ENCODE measurements at regions not wholly inside any gene's neighbourhood (a gene's known extent, or its start where the extent isn't known, plus 50 kb on each side); places are given as distances from the start of the nearest gene placed in this dataset.
"Not testable (repeated sequence)": the region's sequence is repeated elsewhere in the genome, so short reads cannot be mapped to it uniquely, and the experiment has no call there.

DNA sequence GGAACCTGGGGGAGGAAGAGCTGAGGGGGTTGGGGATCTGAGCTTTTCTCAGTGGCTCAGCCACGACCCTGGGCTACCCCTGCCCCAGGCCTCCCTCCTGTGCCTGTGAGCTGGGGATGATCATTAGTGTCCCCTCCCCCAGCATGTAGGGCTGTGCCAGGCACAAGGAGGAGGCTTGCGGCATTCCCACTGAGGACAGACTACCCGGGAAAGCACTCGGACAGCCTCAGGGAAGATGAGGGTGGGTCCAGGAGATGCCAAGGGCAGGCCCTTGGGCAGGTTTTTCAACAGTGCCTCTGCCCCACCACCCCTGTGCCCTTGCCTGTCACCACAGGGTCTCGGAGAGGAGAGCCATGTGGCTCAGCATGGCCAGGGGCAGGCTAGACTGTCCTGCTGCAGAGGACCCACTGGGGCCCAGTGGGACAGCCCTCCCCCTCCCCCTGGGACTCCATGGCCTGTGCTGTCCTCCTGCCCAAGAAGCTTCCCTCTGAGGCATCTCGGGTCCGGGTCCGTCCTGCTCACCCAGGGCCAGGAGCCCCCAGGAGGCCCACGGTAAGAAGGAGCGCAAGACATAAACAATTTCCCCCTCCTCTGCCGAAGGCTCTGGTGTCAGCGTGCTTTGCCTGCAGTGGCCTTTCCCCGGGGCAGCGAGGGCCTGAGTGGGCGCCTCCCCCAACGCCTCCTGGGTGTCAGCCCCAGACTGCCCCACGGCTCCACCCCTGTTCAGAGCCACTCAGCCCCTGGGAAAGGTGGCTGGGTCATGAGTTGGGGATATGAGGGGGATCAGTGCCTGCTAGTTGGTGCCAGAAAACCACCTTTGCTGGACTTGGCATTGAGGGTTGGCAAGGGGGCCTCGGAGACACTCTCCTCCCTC, 192.5 kb downstream of the GOLGA6L6 start:
- TF ChIP-seq, protein P1, sequence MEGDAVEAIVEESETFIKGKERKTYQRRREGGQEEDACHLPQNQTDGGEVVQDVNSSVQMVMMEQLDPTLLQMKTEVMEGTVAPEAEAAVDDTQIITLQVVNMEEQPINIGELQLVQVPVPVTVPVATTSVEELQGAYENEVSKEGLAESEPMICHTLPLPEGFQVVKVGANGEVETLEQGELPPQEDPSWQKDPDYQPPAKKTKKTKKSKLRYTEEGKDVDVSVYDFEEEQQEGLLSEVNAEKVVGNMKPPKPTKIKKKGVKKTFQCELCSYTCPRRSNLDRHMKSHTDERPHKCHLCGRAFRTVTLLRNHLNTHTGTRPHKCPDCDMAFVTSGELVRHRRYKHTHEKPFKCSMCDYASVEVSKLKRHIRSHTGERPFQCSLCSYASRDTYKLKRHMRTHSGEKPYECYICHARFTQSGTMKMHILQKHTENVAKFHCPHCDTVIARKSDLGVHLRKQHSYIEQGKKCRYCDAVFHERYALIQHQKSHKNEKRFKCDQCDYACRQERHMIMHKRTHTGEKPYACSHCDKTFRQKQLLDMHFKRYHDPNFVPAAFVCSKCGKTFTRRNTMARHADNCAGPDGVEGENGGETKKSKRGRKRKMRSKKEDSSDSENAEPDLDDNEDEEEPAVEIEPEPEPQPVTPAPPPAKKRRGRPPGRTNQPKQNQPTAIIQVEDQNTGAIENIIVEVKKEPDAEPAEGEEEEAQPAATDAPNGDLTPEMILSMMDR (IDR thresholded peaks at IDR 0.05; ENCODE audit: low read length, missing control alignments), result no peak
- H3K4me3 ChIP-seq (replicated peaks; ENCODE audit: low read depth, low read length), result no peak overlapping the region
- no peak for DNase-seq (ENCODE audit: low read depth)

DNA sequence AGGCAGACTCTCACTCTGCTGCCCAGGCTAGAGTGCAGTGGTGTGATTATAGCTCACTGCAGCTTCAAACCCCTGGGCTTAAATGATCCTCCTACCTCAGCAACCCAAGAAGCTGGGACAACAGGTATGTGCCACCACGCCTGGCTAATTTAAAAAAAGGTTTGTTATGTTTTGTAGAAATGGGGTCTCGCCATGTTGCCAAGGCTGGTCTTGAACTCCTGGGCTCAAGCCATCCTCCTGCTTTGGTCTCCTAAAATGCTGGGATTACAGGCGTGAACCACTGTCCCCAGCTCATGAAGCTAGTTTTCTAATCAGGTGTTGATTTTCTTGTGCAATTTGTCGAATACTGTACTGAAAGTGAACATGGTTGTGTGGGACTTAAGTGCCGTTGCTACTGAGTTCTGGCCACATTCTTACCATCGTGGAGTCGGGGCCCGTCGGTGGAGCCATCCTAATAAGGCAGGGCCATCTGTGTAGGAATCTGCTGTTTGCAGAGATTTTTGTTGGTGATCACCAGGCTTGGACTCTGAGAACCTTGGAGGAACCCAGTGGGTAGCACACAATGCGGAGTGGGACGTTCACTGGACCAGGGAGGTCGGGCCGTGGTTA, 193.2 kb downstream of the GOLGA6L6 start:
- H3K4me3 ChIP-seq (replicated peaks; ENCODE audit: low read depth, low read length), result no peak overlapping the region
- TF ChIP-seq, protein P1 (IDR thresholded peaks at IDR 0.05; ENCODE audit: low read length, missing control alignments), result no peak
- DNase-seq (ENCODE audit: low read depth), result no peak

DNA sequence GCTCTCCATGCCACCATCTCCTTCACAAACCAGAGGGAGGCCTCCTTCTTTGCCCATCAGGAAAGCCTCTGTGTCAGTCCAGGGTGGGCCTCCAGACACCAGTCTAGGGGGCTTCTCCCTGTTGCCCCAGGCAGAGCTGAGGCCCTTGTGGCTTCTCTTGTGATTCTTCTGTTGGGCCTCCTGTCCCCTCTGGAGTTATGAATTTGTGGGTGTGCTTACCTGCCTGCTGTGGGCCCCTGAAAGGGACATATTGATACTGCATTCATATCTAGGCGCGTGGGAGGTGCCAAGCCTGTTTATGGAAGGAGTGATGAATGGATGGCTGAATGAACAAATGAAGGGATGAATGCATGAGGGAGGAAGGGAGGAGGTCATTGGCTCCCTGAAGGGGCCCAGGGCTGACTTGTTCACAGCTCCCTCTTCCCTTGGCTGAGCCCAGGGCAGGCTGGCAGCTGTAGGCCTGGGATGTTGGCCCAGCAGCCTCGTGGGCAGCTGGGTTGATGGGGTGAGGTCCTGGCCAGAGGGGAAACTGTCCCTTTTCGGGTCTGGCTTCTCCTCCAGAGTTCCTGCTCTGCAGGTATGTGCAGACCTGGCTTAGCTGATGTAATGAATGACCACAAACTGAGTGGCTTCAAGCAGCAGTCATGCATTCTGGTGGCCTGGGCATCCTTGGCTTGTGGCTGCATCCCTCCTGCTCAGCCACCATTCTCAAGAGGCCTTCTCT, 195.4 kb downstream of the GOLGA6L6 start:
- DNase-seq (ENCODE audit: low read depth), result no peak
- TF ChIP-seq, protein P1 (IDR thresholded peaks at IDR 0.05; ENCODE audit: low read length, missing control alignments), result no peak
- no peak overlapping the region for H3K4me3 ChIP-seq (replicated peaks; ENCODE audit: low read depth, low read length)

DNA sequence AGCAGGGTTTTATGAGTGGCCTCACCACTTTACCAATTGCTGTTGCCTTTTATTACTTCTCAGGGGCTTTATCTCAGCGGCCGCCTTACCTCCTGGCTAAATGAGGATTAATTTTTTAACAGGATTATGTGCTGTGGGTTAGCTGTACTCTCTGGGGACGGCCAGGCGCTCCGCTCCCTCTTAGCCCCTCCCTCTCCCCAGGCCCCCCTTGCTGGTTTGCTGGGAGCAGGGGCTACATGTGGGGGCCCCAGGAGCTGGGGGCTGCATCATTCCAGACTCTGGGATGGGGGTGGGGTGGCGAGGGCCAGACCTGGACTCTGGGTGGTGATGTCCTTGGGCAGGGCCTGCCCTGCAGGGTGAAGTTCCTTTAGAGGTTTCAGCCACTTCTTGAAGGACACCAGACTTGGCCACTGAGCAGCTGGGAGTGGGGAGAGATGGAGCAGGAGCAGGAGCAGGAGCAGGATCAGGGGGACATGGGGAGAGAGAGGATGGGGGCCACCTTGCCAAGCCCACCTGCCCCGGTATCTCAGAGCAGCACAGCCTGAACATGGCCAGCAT, 196.1 kb downstream of the GOLGA6L6 start:
- TF ChIP-seq, protein P1 (IDR thresholded peaks at IDR 0.05; ENCODE audit: low read length, missing control alignments), result no peak
- no peak for DNase-seq (ENCODE audit: low read depth)
- H3K4me3 ChIP-seq (replicated peaks; ENCODE audit: low read depth, low read length), result no peak overlapping the region

DNA sequence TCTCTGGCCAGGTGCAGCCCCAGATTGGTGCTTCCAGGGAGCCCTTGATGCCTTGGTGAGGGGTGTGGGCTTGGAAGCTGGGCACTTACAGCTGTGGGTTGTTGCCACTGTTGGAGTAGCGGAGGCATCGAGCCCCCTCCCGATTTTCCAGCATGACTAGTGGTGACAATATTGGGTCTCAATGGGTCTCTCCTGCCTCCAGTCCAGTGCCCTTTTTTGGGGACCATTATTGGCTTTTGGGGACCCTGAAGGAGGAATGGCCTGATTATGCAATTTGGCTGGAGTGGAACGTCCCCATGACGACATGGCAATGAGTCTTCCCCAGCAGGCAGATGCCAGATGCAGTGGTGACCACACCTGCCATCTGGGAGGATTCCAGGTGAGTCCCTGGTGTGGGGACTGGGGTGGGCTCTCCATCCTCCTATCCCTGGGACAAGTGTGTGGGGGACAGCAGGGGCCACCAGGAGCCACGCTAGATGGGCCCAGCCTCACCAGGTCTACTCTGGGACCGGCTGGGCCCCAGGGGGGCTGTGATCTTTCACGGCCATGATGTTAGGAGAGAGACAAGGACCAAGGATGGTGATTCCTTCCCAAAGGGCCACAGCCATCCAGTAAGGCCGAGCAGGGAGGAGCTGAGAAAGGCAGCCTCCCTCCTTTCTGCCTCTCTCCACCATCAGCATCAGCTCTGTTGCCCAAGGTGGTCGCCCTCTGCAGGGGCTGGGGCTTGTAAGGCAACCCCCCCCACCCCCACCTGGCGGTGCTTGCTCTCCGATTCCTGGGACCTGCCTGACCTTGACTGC, 196.8 kb downstream of the GOLGA6L6 start:
- no peak overlapping the region for H3K4me3 ChIP-seq (replicated peaks; ENCODE audit: low read depth, low read length)
- TF ChIP-seq, protein P1 (IDR thresholded peaks at IDR 0.05; ENCODE audit: low read length, missing control alignments), result no peak
- no peak for DNase-seq (ENCODE audit: low read depth)

DNA sequence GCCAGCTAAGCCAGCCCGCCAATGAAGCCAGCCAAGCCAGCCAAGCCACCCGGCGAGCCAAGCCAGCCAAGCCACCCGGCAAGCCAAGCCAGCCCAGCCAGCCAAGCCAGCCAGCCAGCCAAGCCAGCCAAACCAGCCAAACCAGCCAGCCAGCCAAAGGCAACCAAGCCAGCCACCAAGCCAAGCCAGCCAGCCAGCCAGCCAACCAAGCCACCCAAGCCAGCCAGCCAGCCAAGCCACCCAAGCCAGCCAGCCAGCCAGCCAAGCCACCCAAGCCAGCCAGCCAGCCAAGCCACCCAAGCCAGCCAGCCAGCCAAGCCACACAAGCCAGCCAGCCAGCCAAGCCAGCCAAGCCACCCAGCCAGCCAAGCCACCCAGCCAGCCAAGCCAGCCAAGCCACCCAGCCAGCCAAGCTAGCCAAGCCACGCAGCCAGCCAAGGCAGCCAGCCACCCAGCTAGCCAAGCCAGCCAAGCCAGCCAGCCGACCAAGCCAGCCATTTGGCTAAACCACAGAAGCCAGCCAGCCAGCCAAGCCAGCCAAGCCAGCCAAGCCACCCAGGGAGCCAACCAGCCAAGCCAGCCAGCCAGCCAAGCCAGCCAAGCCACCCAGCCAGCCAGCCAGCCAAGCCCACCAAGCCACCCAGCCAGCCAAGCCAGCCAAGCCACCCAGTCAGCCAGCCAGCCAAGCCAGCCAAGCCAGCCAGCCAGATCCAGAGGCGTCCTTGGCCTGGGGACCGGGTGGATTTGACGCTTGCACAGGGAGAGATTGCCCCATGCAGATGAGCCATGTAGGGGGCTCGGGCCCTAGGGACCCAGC, 198.0 kb downstream of the GOLGA6L6 start:
- not testable (repeated sequence) for H3K4me3 ChIP-seq (replicated peaks; ENCODE audit: low read depth, low read length); DNase-seq (ENCODE audit: low read depth)

DNA sequence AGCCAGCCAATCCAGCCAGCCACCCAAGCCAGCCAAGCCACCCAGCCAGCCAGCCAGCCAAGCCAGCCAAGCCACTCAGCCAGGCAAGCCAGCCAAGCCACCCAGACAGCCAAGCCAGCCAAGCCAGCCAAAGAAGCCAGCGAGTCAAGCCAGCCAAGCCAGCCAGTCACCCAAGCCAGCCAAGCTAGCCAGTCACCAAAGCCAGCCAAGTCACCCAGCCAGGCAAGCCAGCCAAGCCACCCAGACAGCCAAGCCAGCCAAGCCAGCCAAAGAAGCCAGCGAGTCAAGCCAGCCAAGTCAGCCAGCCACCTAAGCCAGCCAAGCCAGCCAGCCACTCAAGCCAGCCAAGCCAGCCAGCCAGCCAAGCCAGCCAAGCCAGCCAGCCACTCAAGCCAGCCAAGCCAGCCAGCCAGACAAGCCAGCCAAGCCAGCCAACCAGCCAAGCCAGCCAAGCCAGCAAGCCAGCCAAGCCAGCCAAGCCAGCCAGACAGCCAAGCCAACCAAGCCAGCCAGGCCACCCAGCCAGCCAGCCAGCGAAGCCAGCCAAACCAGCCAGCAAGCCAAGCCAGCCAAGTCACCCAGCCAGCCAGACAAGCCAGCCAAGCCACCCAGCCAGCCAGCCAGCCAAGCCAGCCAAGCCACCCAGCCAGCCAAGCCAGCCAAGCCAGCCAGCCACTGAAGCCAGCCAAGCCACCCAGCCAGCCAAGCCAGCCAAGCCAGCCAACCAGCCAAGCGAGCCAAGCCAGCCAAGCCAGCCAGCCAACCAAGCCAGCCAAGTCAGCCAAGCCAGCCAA, 198.8 kb downstream of the GOLGA6L6 start:
- H3K4me3 ChIP-seq (replicated peaks; ENCODE audit: low read depth, low read length); DNase-seq (ENCODE audit: low read depth): not testable (repeated sequence)
